NT2/D1 (cell line): ENCODE measurements at regions not wholly inside any gene's neighbourhood (a gene's known extent, or its start where the extent isn't known, plus 50 kb on each side); places are given as distances from the start of the nearest gene placed in this dataset.
"Not testable (repeated sequence)": the region's sequence is repeated elsewhere in the genome, so short reads cannot be mapped to it uniquely, and the experiment has no call there.

Experiments used
- DNase-seq: peaks from one replicate; pipeline ENCODE4 v3.0.0-alpha.2; 2011; ENCODE audit warnings: low read depth, low spot score
- H3K27me3 ChIP-seq: 2 replicates; pipeline ENCODE4 v1.6.0; 2011; ENCODE audit warnings: mild to moderate bottlenecking; ENCODE audit not compliant: insufficient read length, insufficient read depth
- H3K36me3 ChIP-seq: 2 replicates; pipeline ENCODE4 v1.6.1; 2011; ENCODE audit warnings: mild to moderate bottlenecking, low read length, mixed read lengths; ENCODE audit not compliant: insufficient read depth, insufficient read length
- H3K4me1 ChIP-seq: 2 replicates; pipeline ENCODE4 v1.5.1; 2011; ENCODE audit not compliant: insufficient read depth, insufficient read length
- H3K4me3 ChIP-seq: 2 replicates; pipeline ENCODE4 v1.5.1; 2011; ENCODE audit warnings: low read depth; ENCODE audit not compliant: insufficient read length
- H3K9ac ChIP-seq: 2 replicates; pipeline ENCODE4 v1.6.0; 2011; ENCODE audit warnings: low read depth; ENCODE audit not compliant: insufficient read length
- H3K9me3 ChIP-seq: 2 replicates; pipeline ENCODE4 v1.5.1; 2011; ENCODE audit warnings: mild to moderate bottlenecking, low read length; ENCODE audit not compliant: insufficient read depth
- SUZ12 ChIP-seq: IDR thresholded peaks from 2 replicates; pipeline ENCODE4 v1.6.1; 2011; ENCODE audit not compliant: insufficient read length, insufficient read depth; ENCODE audit errors: extremely low read depth
- YY1 ChIP-seq: IDR thresholded peaks from 2 replicates; pipeline ENCODE4 v1.6.1; 2011; ENCODE audit not compliant: insufficient read length, insufficient read depth
- ZNF274 ChIP-seq: IDR thresholded peaks from 2 replicates; pipeline ENCODE4 v1.6.1; 2011; ENCODE audit warnings: mild to moderate bottlenecking, low read depth, low read length

- TF ChIP-seq YY1 = no peak
- no peak for TF ChIP-seq ZNF274
- TF ChIP-seq SUZ12 = no peak
- Histone ChIP-seq H3K4me3 (no peak overlapping the region), H3K36me3 (no peaks in the 10 kb centered on the region), H3K9ac (no peak overlapping the region), H3K4me1 (no peaks in the 10 kb centered on the region), H3K9me3 (no peaks in the 10 kb centered on the region), H3K27me3 (no peaks in the 10 kb centered on the region)
- no peak for DNase-seq
These were observed 115.3 kb upstream of the NDUFV2 start for GRCh38 chr18:8987241-8987640.

DNA sequence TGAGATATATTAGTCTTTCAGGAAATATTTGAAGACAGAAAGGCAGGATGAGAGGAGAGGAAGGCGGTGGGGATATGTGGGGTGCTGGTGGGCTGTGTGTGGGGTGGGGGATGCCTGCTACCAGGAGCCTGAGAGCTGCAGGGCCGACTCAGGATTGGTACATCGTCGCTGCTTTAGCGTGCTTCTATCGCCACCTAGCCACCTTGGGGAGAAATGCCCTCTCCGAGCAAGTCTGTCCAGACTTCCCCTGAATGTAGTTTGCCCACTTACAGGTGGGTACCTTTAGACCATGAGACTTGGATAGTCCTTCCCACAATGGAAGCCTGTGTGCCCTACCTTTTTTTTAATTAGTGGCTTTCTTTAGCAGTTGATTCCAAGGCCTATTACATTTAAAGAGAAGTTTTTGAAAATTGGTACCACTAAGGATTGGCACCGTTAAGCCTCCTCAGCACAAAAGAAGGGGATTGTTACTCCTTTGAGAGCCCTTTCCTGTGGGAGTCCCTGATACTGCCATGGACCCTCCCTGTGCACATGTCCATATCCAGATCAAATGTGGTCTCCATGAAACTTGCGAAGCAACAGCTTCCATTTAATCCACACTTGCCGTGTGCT is 114.1 kb upstream of the NDUFV2 start:
- H3K36me3 ChIP-seq = no peaks in the 10 kb centered on the region
- peak; percentile 64 for DNase-seq
- TF ChIP-seq ZNF274 = no peak
- TF ChIP-seq SUZ12 = no peak
- TF ChIP-seq YY1 = no peak
- no peak overlapping the region for H3K4me3 ChIP-seq
- H3K4me1 ChIP-seq = no peaks in the 10 kb centered on the region
- no peaks in the 10 kb centered on the region for H3K27me3 ChIP-seq
- H3K9ac ChIP-seq = no peak overlapping the region
- no peaks in the 10 kb centered on the region for H3K9me3 ChIP-seq

DNA sequence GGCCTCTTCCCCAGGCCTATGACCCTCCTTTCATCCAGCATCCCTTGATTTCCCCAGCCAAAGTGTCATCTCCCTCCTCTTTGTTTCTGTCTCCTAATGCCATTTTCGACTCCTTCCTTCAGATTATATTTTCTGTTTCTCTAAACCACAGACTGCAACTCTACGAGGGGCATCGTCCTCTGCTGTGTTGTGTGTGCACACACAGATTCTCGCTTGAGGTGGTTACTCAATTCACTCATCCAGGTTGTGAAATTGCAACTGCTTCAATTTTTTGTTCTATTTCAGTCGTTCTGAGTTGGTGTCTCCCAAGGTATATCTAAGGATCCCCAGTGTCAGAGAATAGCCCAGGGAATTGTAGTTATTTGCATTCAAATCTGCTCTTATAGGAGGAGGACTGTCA is 113.5 kb upstream of the NDUFV2 start:
- no peak for DNase-seq
- Histone ChIP-seq H3K4me1 (no peaks in the 10 kb centered on the region), H3K36me3 (no peaks in the 10 kb centered on the region), H3K27me3 (no peaks in the 10 kb centered on the region), H3K9ac (no peak overlapping the region), H3K9me3 (no peaks in the 10 kb centered on the region), H3K4me3 (no peak overlapping the region)
- TF ChIP-seq SUZ12 (no peak), YY1 (no peak), ZNF274 (no peak)

DNA sequence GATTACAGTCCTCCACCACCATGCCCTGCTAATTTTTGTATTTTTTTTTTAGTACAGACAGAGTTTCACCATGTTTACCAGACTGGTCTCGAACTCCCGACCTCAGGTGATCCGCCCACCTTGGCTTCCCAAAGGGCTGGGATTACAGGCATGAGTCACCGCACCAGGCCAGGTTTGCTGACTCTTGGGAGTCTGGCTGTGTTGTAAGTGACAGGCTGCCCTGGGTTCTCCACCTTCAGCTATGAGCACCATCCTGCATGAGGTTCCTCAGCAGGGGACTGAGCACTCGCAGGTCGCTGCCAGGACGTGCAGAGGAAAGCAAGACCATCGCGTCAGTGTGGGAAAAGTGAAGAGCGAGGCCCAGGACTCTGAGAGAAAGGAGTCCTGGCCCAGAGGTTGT is 112.6 kb upstream of the NDUFV2 start:
- Histone ChIP-seq H3K27me3 (no peaks in the 10 kb centered on the region), H3K36me3 (no peaks in the 10 kb centered on the region), H3K4me3 (no peak overlapping the region), H3K9me3 (no peaks in the 10 kb centered on the region), H3K4me1 (no peaks in the 10 kb centered on the region), H3K9ac (no peak overlapping the region)
- DNase-seq = no peak
- TF ChIP-seq ZNF274 (no peak), SUZ12 (no peak)

- Histone ChIP-seq H3K27me3 (no peaks in the 10 kb centered on the region), H3K36me3 (no peaks in the 10 kb centered on the region), H3K4me1 (no peaks in the 10 kb centered on the region), H3K9ac (no peak overlapping the region), H3K4me3 (no peak overlapping the region), H3K9me3 (no peaks in the 10 kb centered on the region)
- no peak for TF ChIP-seq SUZ12
- TF ChIP-seq YY1 = no peak
- no peak for TF ChIP-seq ZNF274
- DNase-seq = no peak
These were observed 112.0 kb upstream of the NDUFV2 start for GRCh38 chr18:8990276-8991031.

DNA sequence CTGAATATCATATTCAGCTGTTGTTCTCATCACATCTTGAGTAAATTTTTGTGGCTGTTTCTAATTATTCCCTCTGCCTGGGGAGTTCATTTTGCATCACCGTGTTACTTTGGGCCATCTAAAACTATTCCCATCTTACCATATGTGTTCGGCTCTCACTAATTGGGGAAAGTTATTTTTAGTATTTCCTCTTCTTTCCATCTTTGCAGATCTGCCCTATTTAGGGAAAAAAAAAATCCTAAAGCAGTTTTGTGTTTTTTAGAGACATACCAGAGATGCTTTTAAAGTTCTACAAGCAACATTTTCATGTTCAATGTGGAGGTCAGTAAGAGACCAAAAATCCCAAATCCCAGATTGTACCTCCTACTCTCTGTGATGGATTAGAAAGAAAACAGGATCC is 111.3 kb upstream of the NDUFV2 start:
- Histone ChIP-seq H3K9me3 (no peaks in the 10 kb centered on the region), H3K4me3 (no peak overlapping the region), H3K4me1 (no peaks in the 10 kb centered on the region), H3K27me3 (no peaks in the 10 kb centered on the region), H3K9ac (no peak overlapping the region), H3K36me3 (no peaks in the 10 kb centered on the region)
- no peak for DNase-seq
- no peak for TF ChIP-seq ZNF274
- no peak for TF ChIP-seq YY1
- TF ChIP-seq SUZ12 = no peak

- not testable (repeated sequence) for H3K9ac ChIP-seq
These were observed 110.0 kb upstream of the NDUFV2 start for GRCh38 chr18:8992500-8992899.

More at GRCh38 chr18:8992500-8992899, 110.0 kb upstream of the NDUFV2 start:
- not testable (repeated sequence) for DNase-seq, H3K27me3 ChIP-seq, H3K36me3 ChIP-seq, H3K4me1 ChIP-seq, H3K4me3 ChIP-seq, H3K9me3 ChIP-seq
